ENCODE measurements at regions not wholly inside any gene's neighbourhood (a gene's known extent, or its start where the extent isn't known, plus 50 kb on each side); places are given as distances from the start of the nearest gene placed in this dataset.

DNA sequence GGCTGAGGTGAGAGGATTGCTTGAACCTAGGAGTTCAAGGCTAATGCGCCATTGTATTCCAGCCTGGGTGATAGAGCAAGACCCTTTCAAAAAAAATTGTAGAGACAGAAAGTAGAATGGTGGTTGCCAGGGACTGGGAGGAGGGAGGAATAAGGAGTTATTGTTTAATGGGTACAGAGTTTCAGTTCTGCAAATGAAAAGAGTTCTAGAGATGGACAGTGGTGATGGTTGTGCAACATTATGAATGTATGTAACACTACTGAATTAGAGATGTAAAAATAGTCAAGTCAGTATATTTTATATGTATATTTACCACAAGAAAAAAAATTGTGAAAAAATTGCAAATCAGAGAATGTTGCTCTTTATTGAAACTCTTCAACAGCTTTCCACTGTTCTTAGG, 266.5 kb upstream of the NPY start:
- H2AFZ ChIP-seq (ENCODE audit: low read depth, low read length): no peak overlapping the region
- no peaks in the 10 kb centered on the region for H3K27me3 ChIP-seq (ENCODE audit: control insufficient read depth in 2 of 2, insufficient read depth in 2 of 2, low read length in 2 of 2)
- intact Hi-C loops (cut with micrococcal nuclease) (no loop called here), dilution Hi-C loops (cut with MboI; ENCODE audit: extremely low pct_ligation_motif_present, low sequenced_read_pairs) (no loop called here)
- H3K4me1 ChIP-seq (ENCODE audit: control insufficient read depth, extremely low read depth, insufficient read depth, low read length): no peaks in the 10 kb centered on the region
- H3K79me2 ChIP-seq (ENCODE audit: control insufficient read depth, insufficient read depth, low read length): no peaks in the 10 kb centered on the region
- H3K36me3 ChIP-seq (ENCODE audit: control insufficient read depth in 2 of 2, extremely low read depth in 1 of 2, insufficient read depth in 2 of 2, low read length in 2 of 2): no peaks in the 10 kb centered on the region
- ChIA-PET POLR2A (no interaction called here), CTCF (no interaction called here)
- no peak overlapping the region for H3K4me3 ChIP-seq (replicated peaks in 1 of 3; ENCODE audit: insufficient read depth in 1 of 3, low read depth in 1 of 3, low read length in 3 of 3)
- H3K4me2 ChIP-seq (ENCODE audit: insufficient read depth, low read length): no peak overlapping the region
- no peak overlapping the region for H3K9ac ChIP-seq (replicated peaks; ENCODE audit: extremely low read depth, insufficient read depth, low read length)
- H3K9me3 ChIP-seq (replicated peaks; ENCODE audit: control insufficient read depth, insufficient read depth, low read length): no peaks in the 10 kb centered on the region
- no TSS peak for BruUV-seq (replicated peaks)
- DNase-seq (ENCODE audit: low read depth, low spot score) (no peak), FAIRE-seq (no peak)
- no peak overlapping the region for H3K27ac ChIP-seq (ENCODE audit: insufficient read depth, low read depth, low read length)
- H4K20me1 ChIP-seq (replicated peaks; ENCODE audit: control insufficient read depth, extremely low read depth, insufficient read depth, low read length): no peaks in the 10 kb centered on the region
- TF ChIP-seq CTCF (IDR thresholded peaks at IDR 0.05; ENCODE audit: extremely low read depth in 1 of 2, insufficient read depth in 1 of 2, low read depth in 1 of 2, low read length in 2 of 2) (no peak), POLR2A (IDR thresholded peaks at IDR 0.05; ENCODE audit: low read depth, low read length) (no peak), JUN (IDR thresholded peaks at IDR 0.05; ENCODE audit: borderline replicate concordance, insufficient read depth, insufficient read length, low read depth) (no peak), GATA2 (IDR thresholded peaks at IDR 0.05; ENCODE audit: insufficient read depth, insufficient read length, low read depth, low read length) (no peak), POLR2AphosphoS5 (IDR thresholded peaks at IDR 0.05; ENCODE audit: insufficient read depth, low read depth, low read length) (no peak), MYC (IDR thresholded peaks at IDR 0.05; ENCODE audit: low read depth, low read length) (no peak), EZH2 (IDR thresholded peaks at IDR 0.05; ENCODE audit: borderline replicate concordance, low read depth, low read length, severe bottlenecking) (no peak), FOS (IDR thresholded peaks at IDR 0.05; ENCODE audit: borderline replicate concordance, insufficient read depth, low read length) (no peak)
- TF ChIP-seq, protein P1, sequence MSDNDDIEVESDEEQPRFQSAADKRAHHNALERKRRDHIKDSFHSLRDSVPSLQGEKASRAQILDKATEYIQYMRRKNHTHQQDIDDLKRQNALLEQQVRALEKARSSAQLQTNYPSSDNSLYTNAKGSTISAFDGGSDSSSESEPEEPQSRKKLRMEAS (IDR thresholded peaks at IDR 0.05; ENCODE audit: insufficient read depth, insufficient read length): no peak
- no peaks in the 10 kb centered on the region for H3K9me1 ChIP-seq (replicated peaks; ENCODE audit: control insufficient read depth, extremely low read depth, insufficient read depth, low read length)

Data from endothelial cell of umbilical vein (primary cell).